Esophagus squamous epithelium (tissue), 5 donors: ENCODE measurements at regions not wholly inside any gene's neighbourhood (a gene's known extent, or its start where the extent isn't known, plus 50 kb on each side); places are given as distances from the start of the nearest gene placed in this dataset.

Source experiments
- DNase-seq: peaks from one replicate; lab custom pipeline; 2025; lab: John Stamatoyannopoulos, UW
- H3K27ac ChIP-seq, 4 donors: fragments of 200-600 bp; sonication (generic); one replicate each; pipeline ENCODE4 v1.5.1; 2016 to 2019; ENCODE audit warnings: mild to moderate bottlenecking in 1 of 4
- H3K27me3 ChIP-seq, 4 donors: fragments of 200-600 bp; sonication (generic); 1 replicate in 3 of 4; 2 replicates in 1 of 4; pipeline versions ENCODE4 v1.5.1 to v1.6.0; 2017 to 2021; ENCODE audit warnings: antibody characterized with exemption in 1 of 4
- H3K36me3 ChIP-seq, 3 donors: fragments of 200-600 bp; sonication (generic); one replicate each; pipeline ENCODE4 v1.5.1; 2016 to 2019
- H3K4me1 ChIP-seq, 3 donors: fragments of 200-600 bp; sonication (generic); one replicate each; pipeline ENCODE4 v1.5.1; 2017 to 2019
- H3K4me3 ChIP-seq, 4 donors: fragments of 200-600 bp; sonication (generic); 1 replicate in 3 of 4; 2 replicates in 1 of 4; pipeline ENCODE4 v1.5.1; 2016 to 2019; ENCODE audit warnings: mild to moderate bottlenecking in 2 of 4, moderate library complexity in 1 of 4
- H3K9me3 ChIP-seq, 3 donors: fragments of 200-600 bp; sonication (generic); one replicate each; pipeline ENCODE4 v1.5.1; 2016 to 2019
- CTCF ChIP-seq, 6 experiments: fragments of 450-650 bp in 4 of 6; fragments of 200-600 bp in 2 of 6; sonication (generic) in 2 of 6; IDR thresholded peaks; one replicate each; pipeline ENCODE4 v1.5.1; 2016 to 2019; ENCODE audit warnings: antibody characterized with exemption in 6 of 6, mild to moderate bottlenecking in 4 of 6, moderate library complexity in 4 of 6
- POLR2A ChIP-seq, 4 donors: fragments of 450-650 bp; IDR thresholded peaks; one replicate each; pipeline ENCODE4 v1.6.1; 2017; ENCODE audit warnings: antibody characterized with exemption in 4 of 4, mild to moderate bottlenecking in 4 of 4, moderate library complexity in 3 of 4
- WGBS, 2 donors: methylation state at CpG; one replicate each; pipeline ENCODE4 v1.1.5; 2018; 5-methylcytosine and 5-hydroxymethylcytosine counted together
- intact Hi-C: fragments of 100-400 bp; cut with DNase I; formaldehyde crosslinking; loops from one replicate; pipeline ENCODE4 v1.15.0; 2022
- donor health status: DM: yes; HTN: yes; CAD: no.

GRCh38 chr1:22326931-22327330 lies 124.7 kb upstream of the ZBTB40 start:
- no peak for DNase-seq

GRCh38 chr1:22327411-22327810 lies 124.2 kb upstream of the ZBTB40 start:
- Histone ChIP-seq H3K27me3 (peaks cover 0 to 30% (median 0%) of the 10 kb centered on the region in 4 donors), H3K9me3 (no peaks in the 10 kb centered on the region), H3K36me3 (no peaks in the 10 kb centered on the region), H3K4me3 (no peak overlapping the region), H3K4me1 (no peaks in the 10 kb centered on the region), H3K27ac (no peak overlapping the region)
- TF ChIP-seq POLR2A (IDR thresholded peaks at IDR 0.05): no peak
- no peak for TF ChIP-seq CTCF (IDR thresholded peaks at IDR 0.05)
- DNase-seq: no peak
- intact Hi-C loops: no loop called here
- 88 to 95% methylated on average over 8 of the region's 8 CpGs for WGBS, 2 donors

More at GRCh38 chr1:22326931-22327330, 124.7 kb upstream of the ZBTB40 start:
- Histone ChIP-seq H3K4me3 (no peak overlapping the region), H3K27me3 (peaks cover 0 to 25% (median 0%) of the 10 kb centered on the region in 4 donors), H3K27ac (no peak overlapping the region), H3K4me1 (no peaks in the 10 kb centered on the region), H3K9me3 (no peaks in the 10 kb centered on the region), H3K36me3 (no peaks in the 10 kb centered on the region)
- WGBS, 2 donors: 68 to 90% methylated on average over 2 to 3 of the region's 6 CpGs
- TF ChIP-seq CTCF (IDR thresholded peaks at IDR 0.05) (no peak), POLR2A (IDR thresholded peaks at IDR 0.05) (no peak)
- intact Hi-C loops: no loop called here

GRCh38 chr1:22328331-22329147 lies 123.1 kb upstream of the ZBTB40 start:
- H3K27me3 ChIP-seq: peaks cover 0 to 40% (median 0%) of the 10 kb centered on the region in 4 donors
- DNase-seq: no peak
- H3K4me1 ChIP-seq: no peaks in the 10 kb centered on the region
- H3K9me3 ChIP-seq: no peaks in the 10 kb centered on the region
- TF ChIP-seq POLR2A (IDR thresholded peaks at IDR 0.05) (no peak), CTCF (IDR thresholded peaks at IDR 0.05) (no peak)
- H3K27ac ChIP-seq: no peak overlapping the region
- no peak overlapping the region for H3K4me3 ChIP-seq
- intact Hi-C loops: no loop called here
- H3K36me3 ChIP-seq: no peaks in the 10 kb centered on the region
- WGBS, 2 donors: 57 to 71% methylated on average over 12 to 13 of the region's 17 CpGs

- peaks cover 0 to 40% (median 0%) of the 10 kb centered on the region in 4 donors for H3K27me3 ChIP-seq
- H3K4me3 ChIP-seq: no peak overlapping the region
- 70 to 81% methylated on average over 8 to 9 of the region's 9 CpGs for WGBS, 2 donors
- no peaks in the 10 kb centered on the region for H3K4me1 ChIP-seq
- H3K27ac ChIP-seq: no peak overlapping the region
- H3K9me3 ChIP-seq: no peaks in the 10 kb centered on the region
- TF ChIP-seq CTCF (IDR thresholded peaks at IDR 0.05) (no peak), POLR2A (IDR thresholded peaks at IDR 0.05) (no peak)
- no peak for DNase-seq
- no peaks in the 10 kb centered on the region for H3K36me3 ChIP-seq
- intact Hi-C loops: no loop called here
These were observed 122.5 kb upstream of the ZBTB40 start for GRCh38 chr1:22329148-22329515.

GRCh38 chr1:22330092-22330759 lies 121.4 kb upstream of the ZBTB40 start:
- 59 to 61% methylated on average over 9 to 11 of the region's 13 CpGs for WGBS, 2 donors
- Histone ChIP-seq H3K36me3 (no peaks in the 10 kb centered on the region), H3K9me3 (no peaks in the 10 kb centered on the region), H3K27ac (no peak overlapping the region), H3K4me3 (no peak overlapping the region), H3K4me1 (no peaks in the 10 kb centered on the region), H3K27me3 (peaks cover 0 to 42% (median 0%) of the 10 kb centered on the region in 4 donors)
- DNase-seq: no peak
- TF ChIP-seq CTCF (IDR thresholded peaks at IDR 0.05): no peak
- no peak for TF ChIP-seq POLR2A (IDR thresholded peaks at IDR 0.05)
- intact Hi-C loops: loop anchor here (2.0 kb wide), 1 partner anchor 37 kb away; no protein-coding TSS in a partner anchor
